WI38 (cell line): ENCODE measurements at regions not wholly inside any gene's neighbourhood (a gene's known extent, or its start where the extent isn't known, plus 50 kb on each side); places are given as distances from the start of the nearest gene placed in this dataset.

Source experiments
- H3K4me3 ChIP-seq: 2 replicates; pipeline ENCODE4 v1.5.1; 2011; ENCODE audit warnings: low read depth, mild to moderate bottlenecking, control low read depth, low read length
- CTCF ChIP-seq: IDR thresholded peaks from 2 replicates; pipeline ENCODE4 v1.5.1; 2012; ENCODE audit warnings: low read depth, mild to moderate bottlenecking, control low read depth, low read length

GRCh38 chr9:1261879-1262766 is 212.0 kb downstream of the DMRT2 start:
- no peak overlapping the region for H3K4me3 ChIP-seq
- no peak for TF ChIP-seq CTCF

GRCh38 chr9:1267141-1267570 is 217.0 kb downstream of the DMRT2 start:
- no peak overlapping the region for H3K4me3 ChIP-seq
- no peak for TF ChIP-seq CTCF

GRCh38 chr9:1267581-1267980 is 217.4 kb downstream of the DMRT2 start:
- H3K4me3 ChIP-seq: no peak overlapping the region
- no peak for TF ChIP-seq CTCF

- H3K4me3 ChIP-seq: no peak overlapping the region
- TF ChIP-seq CTCF: no peak
Observed at GRCh38 chr9:1269533-1270315, 219.6 kb downstream of the DMRT2 start.

GRCh38 chr9:1271367-1271766 is 221.2 kb downstream of the DMRT2 start:
- no peak overlapping the region for H3K4me3 ChIP-seq
- TF ChIP-seq CTCF: no peak

- TF ChIP-seq CTCF: no peak
- no peak overlapping the region for H3K4me3 ChIP-seq
Observed at GRCh38 chr9:1271786-1272185, 221.6 kb downstream of the DMRT2 start.

- no peak overlapping the region for H3K4me3 ChIP-seq
- TF ChIP-seq CTCF: no peak
Observed at GRCh38 chr9:1272488-1272887, 222.3 kb downstream of the DMRT2 start.
